AG04450 (cell line): ENCODE measurements at regions not wholly inside any gene's neighbourhood (a gene's known extent, or its start where the extent isn't known, plus 50 kb on each side); places are given as distances from the start of the nearest gene placed in this dataset.

ENCODE experiments used
- CTCF ChIA-PET: fragments of 300-600, 350-600 bp; formaldehyde crosslinking; extraction: SDS; loops from one replicate; lab custom pipeline; 2022; ENCODE audit warnings: antibody characterized with exemption, inconsistent platforms; lab: Charles Lee
- POLR2A ChIA-PET: fragments of 350-600 bp; formaldehyde crosslinking; extraction: SDS; loops from one replicate; lab custom pipeline; 2021; ENCODE audit warnings: antibody characterized with exemption, inconsistent platforms; lab: Yijun Ruan, JAX
- DNase-seq: peaks from one replicate; pipeline ENCODE4 v3.0.0-alpha.2; 2011; ENCODE audit warnings: low read depth, low spot score
- H3K27ac ChIP-seq: one replicate; pipeline ENCODE4 v1.5.1; 2012; ENCODE audit warnings: low read depth, low read length, control low read depth
- H3K27me3 ChIP-seq: one replicate; pipeline ENCODE4 v1.6.0; 2012; ENCODE audit warnings: low read length; ENCODE audit not compliant: control insufficient read depth, insufficient read depth
- H3K4me3 ChIP-seq: 2 replicates; pipeline ENCODE4 v1.5.1; 2011; ENCODE audit warnings: mild to moderate bottlenecking, low read depth, low read length, control low read depth
- H3K9me3 ChIP-seq: 2 replicates; pipeline ENCODE4 v1.5.1; 2012; ENCODE audit warnings: low read length; ENCODE audit not compliant: control insufficient read depth, insufficient read depth
- TF ChIP-seq, protein P1 (sequence below): IDR thresholded peaks from 2 replicates; pipeline ENCODE4 v1.5.1; 2011; ENCODE audit warnings: low read depth, low read length, control low read depth, inconsistent platforms

- CTCF ChIA-PET: no interaction called here
- TF ChIP-seq, protein P1, sequence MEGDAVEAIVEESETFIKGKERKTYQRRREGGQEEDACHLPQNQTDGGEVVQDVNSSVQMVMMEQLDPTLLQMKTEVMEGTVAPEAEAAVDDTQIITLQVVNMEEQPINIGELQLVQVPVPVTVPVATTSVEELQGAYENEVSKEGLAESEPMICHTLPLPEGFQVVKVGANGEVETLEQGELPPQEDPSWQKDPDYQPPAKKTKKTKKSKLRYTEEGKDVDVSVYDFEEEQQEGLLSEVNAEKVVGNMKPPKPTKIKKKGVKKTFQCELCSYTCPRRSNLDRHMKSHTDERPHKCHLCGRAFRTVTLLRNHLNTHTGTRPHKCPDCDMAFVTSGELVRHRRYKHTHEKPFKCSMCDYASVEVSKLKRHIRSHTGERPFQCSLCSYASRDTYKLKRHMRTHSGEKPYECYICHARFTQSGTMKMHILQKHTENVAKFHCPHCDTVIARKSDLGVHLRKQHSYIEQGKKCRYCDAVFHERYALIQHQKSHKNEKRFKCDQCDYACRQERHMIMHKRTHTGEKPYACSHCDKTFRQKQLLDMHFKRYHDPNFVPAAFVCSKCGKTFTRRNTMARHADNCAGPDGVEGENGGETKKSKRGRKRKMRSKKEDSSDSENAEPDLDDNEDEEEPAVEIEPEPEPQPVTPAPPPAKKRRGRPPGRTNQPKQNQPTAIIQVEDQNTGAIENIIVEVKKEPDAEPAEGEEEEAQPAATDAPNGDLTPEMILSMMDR: no peak
- no peak for DNase-seq
- H3K4me3 ChIP-seq: no peak overlapping the region
- no peak overlapping the region for H3K27ac ChIP-seq
- no peaks in the 10 kb centered on the region for H3K27me3 ChIP-seq
- H3K9me3 ChIP-seq: no peaks in the 10 kb centered on the region
- POLR2A ChIA-PET: no interaction called here
These were observed 86.1 kb upstream of the SPON1 start for GRCh38 chr11:13876423-13876822.

GRCh38 chr11:13878077-13878476 lies 84.4 kb upstream of the SPON1 start:
- TF ChIP-seq, protein P1: no peak
- ChIA-PET POLR2A (no interaction called here), CTCF (no interaction called here)
- Histone ChIP-seq H3K4me3 (no peak overlapping the region), H3K9me3 (no peaks in the 10 kb centered on the region), H3K27me3 (no peaks in the 10 kb centered on the region), H3K27ac (no peak overlapping the region)
- DNase-seq: no peak

GRCh38 chr11:13880634-13881033 lies 81.9 kb upstream of the SPON1 start:
- Histone ChIP-seq H3K27me3 (no peaks in the 10 kb centered on the region), H3K4me3 (no peak overlapping the region), H3K27ac (no peak overlapping the region), H3K9me3 (no peaks in the 10 kb centered on the region)
- CTCF ChIA-PET: no interaction called here
- DNase-seq: no peak
- POLR2A ChIA-PET: no interaction called here
- TF ChIP-seq, protein P1: no peak

DNA sequence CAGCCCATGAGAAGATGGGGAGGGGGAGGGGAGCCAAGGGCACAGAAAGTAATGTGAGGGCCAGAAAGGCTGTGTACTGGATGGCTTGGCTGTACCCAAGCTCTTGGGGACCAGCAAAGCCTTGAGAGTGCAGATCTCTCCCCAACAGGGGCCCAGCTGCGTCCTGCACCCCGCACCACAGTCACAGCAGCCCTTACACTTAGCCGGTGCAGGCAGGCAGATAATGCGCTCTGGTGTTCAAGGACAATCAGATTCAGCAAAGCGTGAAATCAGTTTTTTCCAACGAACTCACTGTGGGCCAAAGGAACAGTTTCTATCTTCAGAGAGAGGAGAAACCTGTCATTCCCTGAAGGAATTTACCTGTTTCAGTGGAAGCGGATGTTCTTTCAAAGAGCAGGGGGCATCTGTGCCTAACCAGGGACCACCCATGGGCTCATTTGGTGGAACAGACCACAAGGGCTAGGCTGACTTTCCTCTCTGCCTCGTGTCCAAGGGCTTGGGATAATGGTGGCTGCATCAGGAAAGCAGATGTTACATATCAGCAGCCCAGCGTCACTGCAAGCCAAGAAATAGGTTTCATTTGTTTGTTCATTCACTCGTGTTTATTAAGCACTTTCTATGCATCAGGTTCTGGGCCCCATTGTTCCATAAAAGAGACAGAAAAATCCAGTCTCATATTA lies 81.2 kb upstream of the SPON1 start:
- POLR2A ChIA-PET: no interaction called here
- Histone ChIP-seq H3K4me3 (no peak overlapping the region), H3K9me3 (no peaks in the 10 kb centered on the region), H3K27ac (peak overlapping the region; percentile 13), H3K27me3 (no peaks in the 10 kb centered on the region)
- CTCF ChIA-PET: no interaction called here
- no peak for DNase-seq
- TF ChIP-seq, protein P1: no peak

GRCh38 chr11:13883042-13883441 lies 79.5 kb upstream of the SPON1 start:
- TF ChIP-seq, protein P1: no peak
- POLR2A ChIA-PET: no interaction called here
- H3K4me3 ChIP-seq: no peak overlapping the region
- CTCF ChIA-PET: no interaction called here
- DNase-seq: no peak
- H3K27ac ChIP-seq: no peak overlapping the region
- H3K27me3 ChIP-seq: no peaks in the 10 kb centered on the region
- no peaks in the 10 kb centered on the region for H3K9me3 ChIP-seq
